IMR-90 (cell line): ENCODE measurements at regions not wholly inside any gene's neighbourhood (a gene's known extent, or its start where the extent isn't known, plus 50 kb on each side); places are given as distances from the start of the nearest gene placed in this dataset.

Experiments
- ATAC-seq: fragments of 200-7000 bp; cut with Tn5 transposase; 2 replicates; pipeline ENCODE4 v1.9.1; 2020; ENCODE audit warnings: low read depth, mild to moderate bottlenecking, moderate library complexity
- BruUV-seq: library from RNA; stranded (reverse); fragments of 400-500 nt; replicated peaks from 2 replicates; lab custom pipeline; 2021; lab: Mats Ljungman, UMichigan
- CTCF ChIA-PET: fragments of 300-600 bp; formaldehyde crosslinking; extraction: SDS; loops from one replicate; lab custom pipeline; 2021; ENCODE audit warnings: antibody characterized with exemption; lab: Yijun Ruan, JAX
- POLR2A ChIA-PET: fragments of 300-600 bp; sonication (Branson Sonifier 250); formaldehyde crosslinking; loops from one replicate; lab custom pipeline; 2022; ENCODE audit warnings: antibody characterized with exemption; ENCODE audit not compliant: unreplicated experiment; lab: Charles Lee
- DNase-seq: peaks from one replicate; pipeline ENCODE4 v3.0.0; 2013
- H2AFZ ChIP-seq: replicated peaks from 2 replicates; pipeline ENCODE3; 2013; ENCODE audit warnings: low read length, mild to moderate bottlenecking; ENCODE audit not compliant: poor library complexity
- H2AK5ac ChIP-seq: 2 replicates; pipeline ENCODE4 v1.6.1; 2013; ENCODE audit warnings: low read depth, low read length, inconsistent platforms
- H2AK9ac ChIP-seq: replicated peaks from 2 replicates; pipeline ENCODE3; 2013; ENCODE audit warnings: mild to moderate bottlenecking, low read depth, low read length, moderate library complexity; ENCODE audit not compliant: poor library complexity
- H2BK120ac ChIP-seq: 2 replicates; pipeline ENCODE4 v1.6.1; 2013; ENCODE audit warnings: low read depth, low read length, inconsistent platforms
- H2BK15ac ChIP-seq: 3 replicates; pipeline ENCODE4 v1.6.1; 2013; ENCODE audit warnings: low read depth, low read length, inconsistent platforms
- H2BK20ac ChIP-seq: 2 replicates; pipeline ENCODE4 v1.6.1; 2013; ENCODE audit warnings: low read depth, mild to moderate bottlenecking, inconsistent platforms, low read length, moderate library complexity
- H2BK5ac ChIP-seq: 2 replicates; pipeline ENCODE4 v1.6.1; 2013; ENCODE audit warnings: mild to moderate bottlenecking, low read depth, low read length, inconsistent platforms; ENCODE audit not compliant: poor library complexity, severe bottlenecking
- H3K14ac ChIP-seq: replicated peaks from 2 replicates; pipeline ENCODE4 v1.6.1; 2013; ENCODE audit warnings: low read depth, low read length, inconsistent platforms
- H3K18ac ChIP-seq: 2 replicates; pipeline ENCODE4 v1.6.1; 2013; ENCODE audit warnings: low read depth, low read length, control low read depth
- H3K23ac ChIP-seq: 2 replicates; pipeline ENCODE4 v1.6.1; 2013; ENCODE audit warnings: low read depth, low read length, inconsistent platforms
- H3K27ac ChIP-seq: 2 replicates; pipeline ENCODE4 v1.5.1; 2013; ENCODE audit warnings: mild to moderate bottlenecking, control low read depth, low read length; ENCODE audit not compliant: insufficient read depth
- H3K27me3 ChIP-seq: 2 replicates; pipeline ENCODE4 v1.6.1; 2013; ENCODE audit warnings: low read length; ENCODE audit not compliant: control insufficient read depth, insufficient read depth
- H3K36me3 ChIP-seq: 2 replicates; pipeline ENCODE4 v1.6.1; 2013; ENCODE audit warnings: low read length, mixed read lengths; ENCODE audit not compliant: control insufficient read depth, insufficient read depth
- H3K4ac ChIP-seq: 2 replicates; pipeline ENCODE4 v1.6.1; 2013; ENCODE audit warnings: low read depth, low read length, inconsistent platforms
- H3K4me1 ChIP-seq: 2 replicates; pipeline ENCODE4 v1.6.1; 2013; ENCODE audit warnings: low read length, mixed read lengths; ENCODE audit not compliant: control insufficient read depth, insufficient read depth
- H3K4me2 ChIP-seq: 2 replicates; pipeline ENCODE4 v1.6.1; 2013; ENCODE audit warnings: low read depth, mild to moderate bottlenecking, control low read depth, low read length, moderate library complexity
- H3K4me3 ChIP-seq: 2 replicates; pipeline ENCODE4 v1.5.1; 2013; ENCODE audit warnings: low read depth, mild to moderate bottlenecking, control low read depth, low read length, moderate library complexity; ENCODE audit not compliant: insufficient read depth
- H3K56ac ChIP-seq: 2 replicates; pipeline ENCODE4 v1.6.1; 2013; ENCODE audit warnings: low read length, inconsistent platforms; ENCODE audit not compliant: insufficient read depth; ENCODE audit errors: extremely low read depth
- H3K79me1 ChIP-seq, 2 experiments: 2 replicates each; pipeline ENCODE4 v1.6.1; 2013; ENCODE audit warnings: low read length in 2 of 2, inconsistent platforms in 1 of 2, low read depth in 1 of 2
- H3K9ac ChIP-seq: 2 replicates; pipeline ENCODE4 v1.6.1; 2013; ENCODE audit warnings: low read depth, low read length, control low read depth
- H3K9me1 ChIP-seq: 2 replicates; pipeline ENCODE4 v1.6.1; 2013; ENCODE audit warnings: low read length, inconsistent platforms; ENCODE audit not compliant: insufficient read depth
- H3K9me3 ChIP-seq: 2 replicates; pipeline ENCODE4 v1.6.1; 2013; ENCODE audit warnings: low read length; ENCODE audit not compliant: control insufficient read depth, insufficient read depth
- H4K20me1 ChIP-seq: 2 replicates; pipeline ENCODE4 v1.6.1; 2013; ENCODE audit warnings: low read length, inconsistent platforms; ENCODE audit not compliant: insufficient read depth
- H4K5ac ChIP-seq: 2 replicates; pipeline ENCODE4 v1.6.1; 2013; ENCODE audit warnings: mild to moderate bottlenecking, low read depth, low read length, control low read depth
- H4K8ac ChIP-seq, 2 experiments: 2 replicates each; pipeline ENCODE4 v1.6.1; 2013; ENCODE audit warnings: low read depth in 2 of 2, low read length in 2 of 2, control low read depth in 1 of 2, inconsistent platforms in 1 of 2
- H4K91ac ChIP-seq: 2 replicates; pipeline ENCODE4 v1.6.1; 2013; ENCODE audit warnings: low read depth, low read length, inconsistent platforms; ENCODE audit not compliant: insufficient read depth
- RAD21 ChIP-seq: IDR thresholded peaks from 2 replicates; pipeline ENCODE4 v1.6.1; 2012; ENCODE audit warnings: low read length, improper control_type of control experiment
- WGBS, 2 experiments: methylation state at CpG; one replicate each; pipeline versions ENCODE4 v1.1.5 to v1.1.7; 2013; ENCODE audit warnings: missing lambda C conversion rate in 2 of 2; ENCODE audit not compliant: insufficient read length in 1 of 2; ENCODE audit errors: extremely low coverage in 2 of 2; 5-methylcytosine and 5-hydroxymethylcytosine counted together
- dilution Hi-C: fragments of 300-500 bp; cut with HindIII; formaldehyde crosslinking; loops from one replicate; pipeline ENCODE4 v1.14.3; 2018; ENCODE audit warnings: low sequenced_read_pairs; ENCODE audit not compliant: unreplicated experiment
- in situ Hi-C: fragments of 300-500 bp; cut with MboI; formaldehyde crosslinking; loops from 3 replicates; pipeline ENCODE4 v1.14.3; 2019; ENCODE audit warnings: low sequenced_read_pairs, inconsistent platforms, mixed read lengths
- intact Hi-C: fragments of 100-400 bp; cut with micrococcal nuclease; formaldehyde crosslinking; loops from 2 replicates; pipeline ENCODE4 v1.10.0; 2022

GRCh38 chr15:31474059-31474868 lies 147.6 kb downstream of the KLF13 start:
- Histone ChIP-seq H2BK5ac (no peak overlapping the region), H4K20me1 (peaks cover 4% of the 10 kb centered on the region; the same call in 1 of the 2 replicates), H3K18ac (no peak overlapping the region), H2AK9ac (no peak overlapping the region), H2BK120ac (peak overlapping the region; percentile 75; the same call in 1 of the 2 replicates), H4K91ac (peak overlapping the region; percentile 20; the same call in 1 of the 2 replicates), H2AK5ac (peak overlapping the region; percentile 3), H3K4me3 (no peak overlapping the region), H3K56ac (no peak overlapping the region), H3K9ac (no peak overlapping the region), H3K9me1 (peaks cover 19% of the 10 kb centered on the region), H4K5ac (no peak overlapping the region), H3K4me2 (no peak overlapping the region), H3K27me3 (no peaks in the 10 kb centered on the region), H3K36me3 (no peaks in the 10 kb centered on the region), H3K9me3 (no peaks in the 10 kb centered on the region), H3K79me1 (no peaks in the 10 kb centered on the region), H3K27ac (no peak overlapping the region), H2BK20ac (0 out of 2 replicates have a peak overlapping the region, but pooled peaks have one; percentile 61), H3K4ac (no peak overlapping the region; the same call in 1 of the 2 replicates), H3K23ac (no peak overlapping the region), H3K4me1 (peaks cover 14% of the 10 kb centered on the region), H3K14ac (0 out of 2 replicates have a peak overlapping the region, but pooled peaks have one; percentile 62), H2AFZ (no peak overlapping the region), H2BK15ac (peak overlapping the region; percentile 55; the same call in 1 of the 3 replicates), H4K8ac (no peak overlapping the region)
- WGBS, 2 experiments, result 100% methylated on average over 2 of the region's 10 CpGs; no CpG with 5 or more reads in 1 of the 2 experiments
- CTCF ChIA-PET, result interaction anchor here (0.7 to 2.5 kb wide), 3 partner anchors 14 to 262 kb away, joined by 3 to 13 read pairs (median 5); no protein-coding TSS in a partner anchor
- DNase-seq (no peak), ATAC-seq (no peak)
- BruUV-seq, result no TSS peak
- no peak for TF ChIP-seq RAD21
- intact Hi-C loops (loop anchor here (5.0 kb wide), 2 partner anchors 107 to 147 kb away; partner anchors contain the start of gene KLF13), in situ Hi-C loops (no loop called here), dilution Hi-C loops (no loop called here)
- POLR2A ChIA-PET, result no interaction called here
